Renal cortex interstitium (tissue), 11 donors: ENCODE measurements at regions not wholly inside any gene's neighbourhood (a gene's known extent, or its start where the extent isn't known, plus 50 kb on each side); places are given as distances from the start of the nearest gene placed in this dataset.
A peak's percentile ranks its signal among the peaks of the same experiment; 100 is the strongest.
"Not testable (repeated sequence)": the region's sequence is repeated elsewhere in the genome, so short reads cannot be mapped to it uniquely, and the experiment has no call there.

Experiments
- DNase-seq, 11 donors: peaks; one replicate each; pipeline ENCODE4 v3.0.0-alpha.2; 2013; ENCODE audit warnings: low read depth in 9 of 11, low spot score in 4 of 11; ENCODE audit errors: extremely low read depth in 1 of 11

DNA sequence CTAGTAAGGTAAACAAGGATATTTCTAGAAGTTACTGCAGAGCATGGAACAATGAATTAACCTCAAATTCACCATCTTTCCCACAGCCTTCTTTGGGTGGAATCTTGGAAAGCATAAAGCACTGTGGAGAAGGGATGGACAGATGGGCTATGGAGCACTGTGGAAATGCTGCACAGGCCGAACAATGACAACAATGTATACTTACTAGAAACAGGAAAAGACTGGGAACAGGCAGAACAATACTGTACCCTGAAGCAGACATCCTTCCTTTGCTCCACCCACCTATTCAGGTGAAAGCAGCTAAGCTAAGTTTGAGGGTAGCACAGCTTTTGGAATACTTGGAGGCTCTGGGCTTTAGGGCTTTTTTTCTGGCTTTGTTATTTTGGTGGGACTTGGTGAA, 250.6 kb upstream of the KLF8 start:
- DNase-seq = no peak

DNA sequence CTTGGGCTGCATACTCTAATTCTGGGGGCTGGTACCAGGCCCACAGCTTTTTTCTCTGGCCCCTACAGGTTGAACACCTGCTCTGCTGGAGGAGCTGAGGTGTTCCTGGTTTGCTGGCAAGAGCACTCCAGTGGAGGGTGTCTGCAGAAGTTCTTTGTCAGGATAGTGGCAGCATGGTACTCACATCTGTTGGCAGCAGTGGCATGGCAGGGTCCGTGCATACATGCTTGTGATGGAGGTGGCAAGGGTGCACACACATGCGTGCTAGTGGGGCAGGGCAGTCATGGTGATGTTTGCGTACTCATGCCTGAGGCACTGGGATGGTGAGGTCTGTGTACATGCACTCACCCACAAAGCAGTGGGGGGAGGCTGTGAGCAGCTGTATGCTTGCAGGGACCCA, 235.5 kb upstream of the KLF8 start:
- no peak for DNase-seq

DNA sequence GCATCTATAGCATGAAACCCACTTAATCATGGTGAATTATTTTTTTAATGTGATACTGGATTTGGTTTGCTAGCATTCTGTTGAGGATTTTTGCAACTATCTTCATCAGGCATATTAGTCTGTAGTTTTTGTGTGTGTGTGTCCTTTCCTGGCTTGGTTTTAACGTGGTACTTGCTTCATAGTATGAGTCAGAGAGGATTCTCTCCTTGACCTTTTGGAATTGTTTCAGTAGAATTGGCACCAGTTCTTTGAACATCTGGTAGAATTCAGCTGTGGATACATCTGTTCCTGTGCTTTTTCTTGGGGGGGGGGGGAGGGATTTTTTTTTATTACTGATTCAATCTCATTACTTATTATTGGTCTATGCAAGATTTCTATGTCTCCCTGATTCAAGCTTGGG, 232.0 kb upstream of the KLF8 start:
- DNase-seq = no peak

DNA sequence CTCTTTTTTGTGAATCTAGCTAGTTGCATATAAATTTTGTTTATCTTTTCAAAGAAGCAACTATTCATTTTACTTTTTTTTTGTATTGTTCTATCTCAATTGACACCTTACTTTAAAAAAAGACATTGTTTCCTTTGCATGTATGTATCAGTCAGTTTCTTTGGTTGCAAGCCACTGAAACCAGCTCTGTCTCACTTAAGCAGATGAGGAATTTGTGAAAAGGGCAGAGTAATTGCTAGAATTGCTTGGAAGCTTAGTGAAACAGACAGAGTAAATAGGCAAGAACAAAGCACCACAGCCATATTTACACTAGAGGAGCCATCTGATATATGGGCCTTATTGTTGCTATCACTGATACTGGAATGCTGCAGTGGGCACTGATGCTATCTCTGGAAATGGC, 231.4 kb upstream of the KLF8 start:
- no peak for DNase-seq

DNA sequence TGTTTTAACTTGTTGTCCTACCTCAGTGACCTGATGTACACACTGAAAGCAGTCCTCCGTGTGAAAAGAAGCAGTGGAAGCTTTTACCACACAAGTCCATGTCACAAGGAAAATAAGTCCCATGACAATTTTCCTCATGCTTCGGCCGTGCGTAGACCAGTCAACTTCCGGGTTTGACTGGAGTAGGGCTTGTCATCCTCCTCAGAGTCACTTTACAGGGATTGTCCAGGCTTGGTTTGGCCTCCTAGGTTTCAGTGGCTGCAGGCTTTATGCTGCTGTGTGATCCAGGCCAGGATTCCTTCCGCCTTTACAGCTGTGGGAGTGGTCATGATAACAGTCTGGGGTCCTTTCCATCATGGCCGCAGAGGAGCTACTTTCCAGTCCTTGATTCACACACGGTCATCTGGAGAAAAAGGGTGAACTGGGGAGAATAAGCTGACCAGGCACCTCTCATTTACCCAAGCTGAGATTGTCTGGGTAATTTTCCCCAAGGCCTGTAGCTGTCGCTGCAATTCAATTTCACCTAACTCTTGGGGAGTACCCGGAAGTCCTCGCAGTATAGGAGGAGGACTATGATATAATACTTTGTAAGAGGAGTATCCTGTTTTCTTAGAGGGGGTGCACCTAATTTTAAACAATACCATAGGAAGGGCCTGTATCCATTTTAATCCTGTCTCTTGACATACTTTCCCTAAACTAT, 206.1 kb upstream of the KLF8 start:
- DNase-seq = no peak

DNA sequence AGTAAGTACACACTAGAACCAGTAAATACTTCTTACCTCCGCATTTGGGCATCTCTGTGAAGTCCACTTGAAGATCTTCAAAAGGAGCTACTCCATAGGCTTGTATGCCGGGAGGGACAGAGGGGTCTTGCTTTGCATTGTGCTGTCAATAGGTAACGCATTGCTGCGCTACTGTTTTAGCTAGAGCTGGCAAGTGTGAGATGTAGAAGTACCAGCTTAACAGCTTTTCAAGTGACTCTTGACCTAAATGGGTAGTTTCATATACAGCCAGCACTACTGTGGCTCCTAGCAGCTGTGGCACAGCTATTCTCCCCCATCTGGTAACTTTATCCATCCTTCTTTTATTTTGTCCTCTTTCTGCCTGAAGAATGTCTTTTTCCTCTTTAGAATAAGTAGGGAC, 205.3 kb upstream of the KLF8 start:
- DNase-seq = no peak

DNA sequence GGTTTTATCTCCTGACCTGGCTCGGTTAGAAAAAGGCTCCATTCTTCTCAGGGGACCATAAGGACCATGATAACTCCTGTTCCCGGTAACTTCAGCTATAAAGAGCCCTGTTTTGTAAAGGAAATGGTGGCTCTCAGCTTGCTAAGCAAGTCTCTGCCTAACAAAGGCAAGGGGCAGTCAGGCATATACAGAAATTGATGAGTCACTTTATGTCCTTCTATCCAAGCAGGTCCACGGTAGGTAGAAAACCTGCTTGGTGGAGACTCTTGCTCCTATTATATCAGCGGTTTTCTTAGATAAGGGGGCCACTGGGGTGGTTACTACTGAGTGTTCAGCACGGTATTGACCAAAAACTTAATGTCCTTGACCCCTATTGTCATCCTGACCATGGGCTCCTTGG, 203.0 kb upstream of the KLF8 start:
- no peak for DNase-seq

DNA sequence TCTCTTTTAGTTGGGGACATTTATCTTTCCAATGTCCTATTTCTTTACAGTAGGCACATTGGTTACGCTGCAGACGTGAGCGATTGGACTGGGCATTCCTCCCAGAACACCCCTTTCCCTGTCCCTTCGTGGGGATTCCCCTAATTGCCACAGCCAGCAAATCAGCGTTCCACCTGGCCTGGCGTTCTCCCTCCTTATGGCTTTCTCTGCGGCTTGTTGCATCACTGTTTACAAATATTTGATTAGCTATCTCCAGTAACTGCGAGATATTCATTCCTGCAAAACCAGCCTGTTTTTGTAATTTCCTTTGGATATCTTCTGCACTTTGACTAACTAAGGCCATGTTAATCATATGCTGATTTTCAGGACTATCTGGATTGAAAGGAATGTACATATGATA, 202.5 kb upstream of the KLF8 start:
- DNase-seq = no peak

DNA sequence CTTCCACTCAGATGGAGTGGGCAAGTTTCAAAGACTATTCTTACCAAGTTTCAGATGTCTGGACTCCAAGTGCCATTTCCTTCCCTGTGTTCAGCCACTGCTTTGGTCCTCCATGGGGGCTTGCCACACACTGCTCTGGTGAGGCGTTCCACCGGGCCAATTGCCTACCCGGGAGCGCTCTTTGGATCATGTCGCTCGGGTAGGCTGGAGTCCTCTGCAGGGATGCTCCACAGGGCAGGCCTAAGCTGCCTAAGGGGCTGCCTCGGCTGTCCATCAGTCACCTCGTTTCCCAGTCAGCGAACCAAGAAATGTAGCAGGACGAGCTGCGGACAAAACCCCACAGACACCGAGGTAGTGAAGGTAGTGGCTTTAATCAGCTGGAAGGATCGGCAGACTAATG, 200.7 kb upstream of the KLF8 start:
- no peak for DNase-seq

DNA sequence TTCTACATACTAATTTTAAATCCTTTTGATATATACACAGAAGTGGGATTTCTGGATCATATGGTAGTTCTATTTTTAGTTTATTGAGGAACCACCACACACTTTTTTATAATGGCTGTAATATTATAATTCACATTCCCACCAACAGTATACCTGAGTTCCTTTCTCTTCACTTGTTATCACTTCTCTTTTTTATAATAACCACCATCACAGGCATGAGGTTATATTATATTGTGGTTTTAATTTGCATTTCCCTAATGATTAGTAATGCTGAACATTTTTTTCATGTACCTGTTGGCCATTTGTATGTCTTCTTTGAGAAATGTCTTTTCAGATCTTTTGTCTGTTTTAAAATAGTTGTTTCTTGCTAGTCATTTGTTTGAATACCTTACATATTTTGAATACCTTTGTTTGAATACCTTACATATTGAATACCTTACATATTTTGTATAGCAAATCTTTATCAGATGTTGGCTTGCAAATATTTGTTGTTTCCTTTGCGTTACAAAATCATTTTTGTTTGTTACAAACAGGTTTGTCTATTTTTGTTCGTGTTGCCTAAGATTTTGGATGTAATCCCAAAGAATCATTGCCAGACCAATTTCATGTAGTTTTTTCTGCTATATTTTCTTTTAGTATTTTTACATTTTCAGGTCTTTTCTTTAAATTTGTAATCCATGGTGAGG, 198.5 kb upstream of the KLF8 start:
- no peak for DNase-seq

DNA sequence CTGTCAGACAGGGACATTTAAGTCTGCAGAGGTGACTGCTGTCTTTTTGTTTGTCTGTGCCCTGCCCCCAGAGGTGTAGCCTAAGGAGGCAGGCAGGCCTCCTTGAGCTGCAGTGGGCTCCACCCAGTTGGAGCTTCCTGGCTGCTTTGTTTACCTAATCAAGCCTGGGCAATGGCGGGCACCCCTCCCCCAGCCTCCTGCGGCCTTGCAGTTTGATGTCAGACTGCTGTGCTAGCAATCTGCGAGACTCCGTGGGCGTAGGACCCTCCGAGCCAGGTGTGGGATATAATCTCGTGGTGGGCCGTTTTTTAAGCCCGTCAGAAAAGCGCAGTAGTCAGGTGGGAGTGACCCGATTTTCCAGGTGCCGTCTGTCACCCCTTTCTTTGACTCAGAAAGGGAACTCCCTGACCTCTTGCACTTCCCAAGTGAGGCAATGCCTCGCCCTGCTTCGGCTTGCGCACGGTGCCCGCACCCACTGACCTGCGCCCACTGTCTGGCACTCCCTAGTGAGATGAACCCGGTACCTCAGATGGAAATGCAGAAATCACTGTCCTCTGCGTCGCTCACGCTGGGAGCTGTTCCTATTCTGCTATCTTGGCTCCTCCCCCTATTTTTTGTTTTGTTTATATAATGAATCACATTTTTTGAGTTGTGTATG, 179.4 kb upstream of the KLF8 start:
- DNase-seq = not testable (repeated sequence)

DNA sequence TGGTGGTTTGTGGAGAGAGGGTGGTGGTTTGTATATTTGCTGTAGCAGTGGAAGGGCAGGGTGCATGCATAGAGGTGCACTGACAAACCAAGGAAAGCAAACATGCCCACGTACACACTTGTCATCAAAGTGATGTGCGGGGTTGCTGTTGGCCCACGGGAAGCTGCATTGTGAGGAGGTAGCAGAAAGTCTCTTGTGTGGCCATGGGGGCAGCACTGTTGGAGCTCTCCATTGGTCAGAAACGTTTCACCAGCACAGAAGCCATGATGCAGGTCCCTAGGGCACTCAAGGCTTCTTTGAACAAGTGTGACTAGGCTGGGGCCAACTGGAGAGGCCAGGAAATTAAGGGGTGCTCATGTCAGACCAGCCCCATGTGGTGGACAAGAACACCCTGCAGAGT, 174.8 kb upstream of the KLF8 start:
- no peak for DNase-seq

DNA sequence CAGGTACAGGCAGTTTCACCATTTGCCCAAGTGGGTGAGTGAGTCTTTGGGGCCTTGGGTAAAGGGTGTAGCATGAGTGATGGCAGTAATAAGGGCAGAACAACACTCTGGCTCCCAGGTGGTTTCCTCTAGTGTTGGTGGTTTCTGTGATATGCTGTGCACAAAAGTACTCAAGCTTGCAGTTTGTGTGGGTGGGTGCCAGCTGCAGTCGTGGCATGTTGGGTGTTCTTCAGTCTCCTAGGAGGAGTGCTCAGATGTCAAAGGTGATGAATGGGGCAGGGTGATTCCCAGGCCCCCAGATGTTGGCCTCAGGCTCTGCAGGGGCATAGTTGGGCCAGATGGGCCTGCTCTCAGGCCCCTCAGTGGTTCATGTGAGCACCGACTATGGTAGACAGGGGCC, 166.1 kb upstream of the KLF8 start:
- no peak for DNase-seq

DNA sequence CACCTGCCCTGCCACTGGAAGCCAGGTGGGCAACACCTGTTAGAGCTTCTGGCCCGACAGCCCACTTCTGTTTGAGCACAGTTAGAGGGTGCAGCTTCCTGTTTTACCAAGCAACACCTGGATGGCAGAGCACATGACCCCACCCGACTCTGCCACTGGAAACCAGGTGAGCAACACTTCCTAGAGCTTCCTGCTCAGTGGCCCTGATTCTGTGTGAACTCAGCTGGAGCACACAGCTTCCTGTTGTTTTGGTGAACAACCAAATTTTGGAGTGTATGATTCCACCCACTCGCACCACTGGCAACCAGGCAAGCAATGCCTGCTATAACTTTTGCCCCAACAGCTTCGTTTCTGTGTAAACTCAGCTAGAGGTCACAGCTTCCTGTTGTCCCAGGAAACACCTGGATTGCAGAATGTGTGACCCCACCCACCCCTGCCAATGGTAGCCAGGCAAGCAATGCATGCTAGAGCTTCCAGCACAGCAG, 163.8 kb upstream of the KLF8 start:
- no peak for DNase-seq

DNA sequence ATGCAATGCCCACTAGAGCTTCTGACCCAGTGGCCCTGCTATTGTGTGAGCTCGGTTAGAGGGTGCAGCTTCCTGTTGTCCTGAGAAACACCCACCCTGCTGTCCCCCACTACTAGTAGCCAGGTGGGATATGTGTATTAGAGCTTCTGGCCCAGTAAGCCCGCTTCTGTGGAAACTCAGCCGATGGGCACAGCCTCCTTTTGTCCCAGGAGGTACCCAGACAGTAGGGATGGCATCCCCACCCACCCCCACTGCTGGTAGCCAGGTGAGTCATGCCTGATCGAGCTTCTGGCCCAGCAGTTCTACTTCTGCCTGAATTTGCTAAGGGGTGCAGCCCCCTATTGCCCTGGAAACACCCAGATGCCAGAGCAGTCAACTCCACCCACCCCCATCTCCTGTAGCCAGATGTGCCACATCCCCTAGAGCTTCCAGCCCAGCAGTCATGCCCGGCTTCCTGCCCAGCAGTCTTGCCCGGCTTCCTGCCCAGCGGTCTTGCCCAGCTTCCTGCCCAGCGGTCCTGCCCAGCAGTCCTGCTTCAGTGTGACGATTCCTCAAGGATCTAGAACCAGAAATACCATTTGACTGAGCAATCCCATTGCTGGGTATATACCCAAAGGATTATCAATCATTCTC, 162.7 kb upstream of the KLF8 start:
- no peak for DNase-seq

DNA sequence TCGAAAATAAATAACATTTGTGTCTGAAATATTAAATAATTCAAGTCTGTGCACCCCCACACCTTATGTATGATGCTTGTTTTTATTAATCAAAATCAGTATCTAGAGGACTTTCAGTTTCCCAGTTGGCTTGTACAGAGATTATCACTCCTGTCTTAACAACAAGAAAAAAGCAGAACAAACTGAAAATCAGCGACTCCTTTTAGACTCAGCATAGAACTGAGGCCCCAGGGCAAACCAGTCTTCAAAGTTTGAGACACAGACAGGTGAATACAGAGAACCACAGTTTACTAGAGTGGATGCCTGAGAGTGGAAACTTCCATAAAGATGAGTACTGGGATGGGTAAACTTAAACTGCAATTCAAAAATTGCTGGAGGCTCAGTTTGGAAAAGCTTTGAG, 142.8 kb upstream of the KLF8 start:
- DNase-seq = no peak

DNA sequence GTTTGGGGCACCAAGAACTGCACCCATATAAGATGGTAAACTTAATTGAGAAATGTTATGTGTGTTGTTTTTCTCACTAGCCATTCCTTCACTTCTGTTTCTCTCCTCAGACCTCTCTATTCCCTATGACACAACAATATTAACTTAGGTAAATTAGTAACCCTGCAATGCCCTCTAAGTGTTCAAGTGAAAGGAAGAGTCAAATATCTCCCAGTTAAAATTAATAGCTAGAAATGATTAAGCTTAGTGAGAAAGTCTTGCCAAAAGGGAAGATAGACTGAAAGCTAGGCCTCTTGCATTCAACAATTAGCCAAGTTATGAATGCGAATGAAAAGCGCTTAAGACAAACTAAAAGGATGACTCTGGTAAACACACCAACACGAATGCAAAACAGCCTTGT, 132.9 kb upstream of the KLF8 start:
- DNase-seq = peak in 1 of 11 donors; percentile 0

DNA sequence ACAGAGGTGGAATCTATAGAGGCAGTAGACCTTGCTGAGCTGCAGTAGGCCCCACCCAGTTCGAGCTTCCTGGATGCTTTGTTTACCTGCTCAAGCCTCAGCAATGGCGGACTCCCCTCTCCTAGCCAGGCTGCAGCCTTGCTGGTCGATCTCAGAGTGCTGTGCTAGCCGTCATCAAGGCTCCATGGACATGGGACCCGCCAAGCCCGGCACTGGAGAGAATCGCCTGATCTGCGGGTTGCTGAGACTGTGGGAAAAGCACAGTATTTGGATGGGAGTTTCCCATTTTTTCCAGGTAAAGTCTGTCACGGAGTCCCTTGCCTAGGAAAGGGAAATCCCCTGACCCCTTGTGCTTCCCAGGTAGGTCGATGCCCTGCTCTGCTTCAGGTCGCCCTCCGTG, 124.8 kb upstream of the KLF8 start:
- DNase-seq = no peak

DNA sequence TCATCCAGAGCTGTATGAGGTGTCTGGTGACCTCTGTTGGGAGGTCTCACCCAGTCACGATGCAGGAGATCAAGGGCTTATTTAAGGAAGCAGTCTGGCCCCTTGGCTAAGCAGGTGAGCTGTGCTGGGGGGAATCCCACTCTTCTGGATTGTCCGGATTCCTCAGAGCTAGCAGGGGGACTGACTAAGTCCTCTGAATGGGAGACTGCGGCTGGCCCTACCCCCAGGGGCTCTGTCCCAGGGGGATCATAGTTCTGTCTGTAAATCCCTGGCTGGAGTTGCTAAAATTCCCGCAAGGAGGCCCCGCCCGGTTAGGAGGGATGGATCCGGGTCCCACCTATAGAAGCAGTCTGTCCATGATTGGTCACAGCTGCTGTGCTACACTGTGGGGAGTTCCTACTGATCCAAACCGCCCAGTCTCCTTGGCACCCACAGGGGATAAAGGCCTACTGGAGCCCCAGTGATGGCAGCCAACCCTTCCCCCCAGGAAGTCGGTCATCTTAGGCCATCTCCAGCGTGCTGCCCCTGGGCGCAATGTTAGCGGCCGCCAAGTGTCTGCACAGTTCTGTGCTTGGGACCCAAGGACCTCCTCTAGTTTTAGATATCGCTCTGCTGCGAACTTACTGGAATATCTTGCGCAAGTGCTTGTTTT, 118.2 kb upstream of the KLF8 start:
- DNase-seq = no peak

DNA sequence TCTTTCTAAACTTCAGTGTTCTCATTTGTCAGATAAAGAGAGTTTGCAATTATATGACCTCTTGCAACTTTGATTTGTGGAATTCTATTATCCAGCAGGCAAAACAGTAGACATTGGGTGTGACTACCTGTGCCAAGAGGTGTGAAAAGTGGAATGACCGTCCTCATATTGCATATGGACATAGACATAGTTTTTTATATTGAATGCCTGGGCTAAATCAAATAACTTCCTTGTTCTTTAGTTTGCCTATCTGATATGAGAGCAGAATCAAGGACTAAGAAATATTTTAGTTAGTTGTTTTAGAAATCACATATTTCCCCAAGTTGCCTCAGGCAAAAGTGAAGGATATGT, 117.7 kb upstream of the KLF8 start:
- no peak for DNase-seq
